HUES64 (cell line): ENCODE measurements at regions not wholly inside any gene's neighbourhood (a gene's known extent, or its start where the extent isn't known, plus 50 kb on each side); places are given as distances from the start of the nearest gene placed in this dataset.

Experiments used
- H3K27ac ChIP-seq: 2 replicates; pipeline ENCODE4 v1.7.0; 2013; ENCODE audit warnings: low read depth, low read length, inconsistent platforms
- H3K27me3 ChIP-seq: 2 replicates; pipeline ENCODE4 v1.6.1; 2013; ENCODE audit warnings: mild to moderate bottlenecking, low read length; ENCODE audit not compliant: insufficient read depth
- H3K36me3 ChIP-seq: 2 replicates; pipeline ENCODE4 v1.6.1; 2013; ENCODE audit warnings: mild to moderate bottlenecking, low read length; ENCODE audit not compliant: insufficient read depth
- H3K4me1 ChIP-seq: 2 replicates; pipeline ENCODE4 v1.6.1; 2013; ENCODE audit warnings: mild to moderate bottlenecking, low read length, moderate library complexity; ENCODE audit not compliant: insufficient read depth
- H3K4me3 ChIP-seq: 2 replicates; pipeline ENCODE4 v1.5.1; 2013; ENCODE audit warnings: mild to moderate bottlenecking, low read length, moderate library complexity
- H3K9ac ChIP-seq: 2 replicates; pipeline ENCODE4 v1.6.1; 2013; ENCODE audit warnings: mild to moderate bottlenecking, low read depth, low read length
- H3K9me3 ChIP-seq: 2 replicates; pipeline ENCODE4 v1.6.1; 2013; ENCODE audit warnings: low read depth, low read length; ENCODE audit not compliant: insufficient read depth
- WGBS: fragments of 150-250, 120-280 bp; methylation state at CpG from one replicate; pipeline ENCODE4 v1.1.7; 2013; ENCODE audit warnings: missing lambda C conversion rate; 5-methylcytosine and 5-hydroxymethylcytosine counted together

GRCh38 chr2:145765874-145766273, 1246.0 kb upstream of the ZEB2 start:
- H3K36me3 ChIP-seq, result no peaks in the 10 kb centered on the region
- H3K27me3 ChIP-seq, result no peaks in the 10 kb centered on the region
- H3K27ac ChIP-seq, result no peak overlapping the region
- peaks cover 3% of the 10 kb centered on the region for H3K4me1 ChIP-seq
- no peak overlapping the region for H3K9ac ChIP-seq
- 100% methylated on average over 1 of the region's 1 CpG for WGBS
- H3K4me3 ChIP-seq, result no peak overlapping the region
- no peaks in the 10 kb centered on the region for H3K9me3 ChIP-seq

GRCh38 chr2:145764631-145765030, 1244.7 kb upstream of the ZEB2 start:
- Histone ChIP-seq H3K36me3 (no peaks in the 10 kb centered on the region), H3K27ac (no peak overlapping the region)
- WGBS, result 93% methylated on average over 6 of the region's 6 CpGs

GRCh38 chr2:145760781-145761649, 1241.1 kb upstream of the ZEB2 start:
- Histone ChIP-seq H3K4me1 (peaks cover 20% of the 10 kb centered on the region), H3K9ac (peak overlapping the region; percentile 35; the same call in 1 of the 2 replicates), H3K27ac (peak overlapping the region; percentile 48), H3K36me3 (no peaks in the 10 kb centered on the region), H3K4me3 (no peak overlapping the region), H3K9me3 (no peaks in the 10 kb centered on the region), H3K27me3 (no peaks in the 10 kb centered on the region)
- WGBS, result 79% methylated on average over 4 of the region's 4 CpGs

More at GRCh38 chr2:145764631-145765030, 1244.7 kb upstream of the ZEB2 start:
- no peaks in the 10 kb centered on the region for H3K27me3 ChIP-seq
- H3K4me3 ChIP-seq, result no peak overlapping the region
- no peak overlapping the region for H3K9ac ChIP-seq
- H3K4me1 ChIP-seq, result peaks cover 14% of the 10 kb centered on the region
- no peaks in the 10 kb centered on the region for H3K9me3 ChIP-seq

GRCh38 chr2:145759228-145759915, 1239.5 kb upstream of the ZEB2 start:
- 100% methylated on average over 2 of the region's 3 CpGs for WGBS
- H3K4me3 ChIP-seq, result no peak overlapping the region
- H3K4me1 ChIP-seq, result peaks cover 20% of the 10 kb centered on the region
- no peaks in the 10 kb centered on the region for H3K36me3 ChIP-seq
- H3K9ac ChIP-seq, result no peak overlapping the region
- no peak overlapping the region for H3K27ac ChIP-seq
- H3K9me3 ChIP-seq, result no peaks in the 10 kb centered on the region
- H3K27me3 ChIP-seq, result no peaks in the 10 kb centered on the region

- Histone ChIP-seq H3K27me3 (no peaks in the 10 kb centered on the region), H3K4me1 (peaks cover 20% of the 10 kb centered on the region), H3K4me3 (no peak overlapping the region), H3K9me3 (no peaks in the 10 kb centered on the region), H3K27ac (no peak overlapping the region), H3K9ac (no peak overlapping the region), H3K36me3 (no peaks in the 10 kb centered on the region)
- 97% methylated on average over 2 of the region's 3 CpGs for WGBS
These were observed 1237.8 kb upstream of the ZEB2 start for GRCh38 chr2:145757503-145758246.

- Histone ChIP-seq H3K36me3 (no peaks in the 10 kb centered on the region), H3K9me3 (no peaks in the 10 kb centered on the region), H3K4me1 (peaks cover 27% of the 10 kb centered on the region), H3K27me3 (no peaks in the 10 kb centered on the region), H3K9ac (no peak overlapping the region), H3K27ac (no peak overlapping the region), H3K4me3 (no peak overlapping the region)
- 95% methylated on average over 3 of the region's 6 CpGs for WGBS
These were observed 1235.3 kb upstream of the ZEB2 start for GRCh38 chr2:145755019-145755837.

- Histone ChIP-seq H3K4me3 (no peak overlapping the region), H3K9ac (no peak overlapping the region), H3K36me3 (no peaks in the 10 kb centered on the region), H3K9me3 (no peaks in the 10 kb centered on the region), H3K27ac (no peak overlapping the region), H3K27me3 (no peaks in the 10 kb centered on the region), H3K4me1 (peaks cover 16% of the 10 kb centered on the region)
- 78% methylated on average over 3 of the region's 3 CpGs for WGBS
These were observed 1234.0 kb upstream of the ZEB2 start for GRCh38 chr2:145753966-145754365.

- Histone ChIP-seq H3K9ac (no peak overlapping the region), H3K4me3 (no peak overlapping the region), H3K36me3 (no peaks in the 10 kb centered on the region), H3K9me3 (no peaks in the 10 kb centered on the region), H3K27me3 (no peaks in the 10 kb centered on the region), H3K27ac (no peak overlapping the region), H3K4me1 (peaks cover 16% of the 10 kb centered on the region)
- 83% methylated on average over 6 of the region's 6 CpGs for WGBS
These were observed 1233.2 kb upstream of the ZEB2 start for GRCh38 chr2:145753041-145753608.

- peak overlapping the region; percentile 33; the same call in 1 of the 2 replicates for H3K27ac ChIP-seq
- no peaks in the 10 kb centered on the region for H3K27me3 ChIP-seq
- H3K4me1 ChIP-seq, result peaks cover 16% of the 10 kb centered on the region
- no peak overlapping the region for H3K9ac ChIP-seq
- no peaks in the 10 kb centered on the region for H3K9me3 ChIP-seq
- no peak overlapping the region for H3K4me3 ChIP-seq
- WGBS, result 75% methylated on average over 4 of the region's 5 CpGs
- H3K36me3 ChIP-seq, result no peaks in the 10 kb centered on the region
These were observed 1232.3 kb upstream of the ZEB2 start for GRCh38 chr2:145752091-145752806.

GRCh38 chr2:145751629-145752028, 1231.7 kb upstream of the ZEB2 start:
- Histone ChIP-seq H3K4me1 (peaks cover 16% of the 10 kb centered on the region), H3K27me3 (no peaks in the 10 kb centered on the region), H3K9ac (no peak overlapping the region), H3K36me3 (no peaks in the 10 kb centered on the region), H3K9me3 (no peaks in the 10 kb centered on the region), H3K27ac (peak overlapping the region; percentile 33; the same call in 1 of the 2 replicates), H3K4me3 (no peak overlapping the region)
- WGBS, result 67% methylated on average over 6 of the region's 6 CpGs
